GM23248 (cell line): ENCODE measurements at regions not wholly inside any gene's neighbourhood (a gene's known extent, or its start where the extent isn't known, plus 50 kb on each side); places are given as distances from the start of the nearest gene placed in this dataset.

Source experiments
- EZH2 ChIP-seq: fragments of 200-600 bp; sonication (generic); IDR thresholded peaks from 2 replicates; pipeline ENCODE4 v1.6.1; 2018; ENCODE audit warnings: antibody characterized with exemption, mild to moderate bottlenecking; ENCODE audit not compliant: insufficient read depth, poor library complexity, severe bottlenecking
- EZH2phosphoT487 ChIP-seq: fragments of 200-600 bp; sonication (generic); IDR thresholded peaks from 2 replicates; pipeline ENCODE4 v1.6.1; 2018; ENCODE audit warnings: antibody characterized with exemption, moderate library complexity, mild to moderate bottlenecking, low read depth; ENCODE audit not compliant: insufficient read depth

GRCh38 chrX:18051690-18052089, 169.0 kb downstream of the BEND2 start:
- TF ChIP-seq EZH2 (no peak), EZH2phosphoT487 (no peak)
